HEK293T (cell line): ENCODE measurements at regions not wholly inside any gene's neighbourhood (a gene's known extent, or its start where the extent isn't known, plus 50 kb on each side); places are given as distances from the start of the nearest gene placed in this dataset.

Experiments
- ARNT ChIP-seq: fragments of 450-650 bp; IDR thresholded peaks from 2 replicates; pipeline ENCODE4 v1.6.1; 2017; ENCODE audit warnings: mild to moderate bottlenecking
- FOXA1 ChIP-seq: fragments of 450-650 bp; IDR thresholded peaks from 2 replicates; pipeline ENCODE4 v1.6.1; 2016; ENCODE audit warnings: mild to moderate bottlenecking
- SUZ12 ChIP-seq: fragments of 450-650 bp; IDR thresholded peaks from 2 replicates; pipeline ENCODE4 v1.6.1; 2016; ENCODE audit warnings: mild to moderate bottlenecking

DNA sequence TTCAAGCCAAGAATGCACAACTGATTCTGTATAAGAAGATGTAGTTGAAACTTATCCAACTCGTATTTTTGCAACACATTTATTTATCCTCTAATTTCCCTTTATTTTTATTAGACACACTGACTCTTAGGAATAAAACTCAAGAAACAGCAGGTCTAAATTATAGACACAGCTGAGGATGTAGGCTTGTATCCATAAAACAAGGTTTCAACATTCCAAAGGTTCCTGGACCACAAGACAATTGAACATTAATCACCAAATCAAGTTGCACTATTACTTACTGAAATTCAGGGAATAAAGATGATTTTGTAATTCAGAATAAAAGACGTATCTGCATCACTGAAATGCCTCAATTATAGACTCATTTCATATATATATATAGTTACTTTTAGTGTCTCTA, 683.5 kb upstream of the GRIA3 start:
- TF ChIP-seq ARNT (no peak), FOXA1 (no peak), SUZ12 (no peak)
